Activated CD8-positive, alpha-beta memory T cell treated with anti-CD3 and anti-CD28 coated beads, Interleukin-2, amount 50 U/mL, for 48 hours (primary cell): ENCODE measurements at regions not wholly inside any gene's neighbourhood (a gene's known extent, or its start where the extent isn't known, plus 50 kb on each side); places are given as distances from the start of the nearest gene placed in this dataset.
"Not testable (repeated sequence)": the region's sequence is repeated elsewhere in the genome, so short reads cannot be mapped to it uniquely, and the experiment has no call there.

Experiments
- DNase-seq: peaks from one replicate; pipeline ENCODE4 v3.0.0-alpha.2; 2020

DNA sequence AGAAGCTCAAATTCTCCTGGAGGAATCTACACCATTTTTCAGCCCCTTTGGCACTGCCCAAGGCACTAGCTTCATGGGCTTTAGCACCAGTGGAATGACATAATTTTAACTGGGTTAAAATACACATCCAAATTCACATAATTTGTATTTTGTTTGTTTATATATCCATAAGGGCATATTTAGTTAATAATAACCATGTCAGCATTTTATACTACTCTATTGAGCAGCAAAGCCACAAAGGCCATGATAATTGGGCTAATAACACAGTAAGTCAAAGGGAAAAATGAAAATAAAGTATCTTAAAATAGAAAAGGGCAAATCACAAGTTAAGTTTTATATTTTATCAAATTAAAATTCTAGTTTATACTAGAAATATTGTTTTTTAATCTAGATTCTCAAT is 262.7 kb upstream of the TACR3 start:
- DNase-seq: no peak

GRCh38 chr4:103948244-103949018 is 228.6 kb upstream of the TACR3 start:
- no peak for DNase-seq

DNA sequence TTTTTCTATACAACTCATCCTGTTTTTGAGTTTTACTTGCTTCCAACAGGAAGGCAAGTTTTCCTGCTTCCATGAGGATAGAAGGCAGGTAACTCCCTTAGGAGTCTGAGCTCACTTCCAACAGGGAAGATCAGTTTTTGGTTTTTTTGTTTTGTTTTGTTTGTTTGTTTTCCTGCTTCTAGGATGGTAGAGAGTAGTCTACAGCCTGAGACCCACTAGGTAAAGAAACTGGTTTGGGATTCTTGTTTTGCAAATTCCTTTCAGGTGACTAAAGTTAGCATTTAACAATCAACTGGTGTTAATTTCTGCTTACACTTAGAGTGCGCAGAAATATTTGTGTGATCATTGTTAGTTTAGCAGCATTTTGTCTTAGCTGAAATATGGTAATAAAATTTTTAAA is 227.8 kb upstream of the TACR3 start:
- DNase-seq: no peak

DNA sequence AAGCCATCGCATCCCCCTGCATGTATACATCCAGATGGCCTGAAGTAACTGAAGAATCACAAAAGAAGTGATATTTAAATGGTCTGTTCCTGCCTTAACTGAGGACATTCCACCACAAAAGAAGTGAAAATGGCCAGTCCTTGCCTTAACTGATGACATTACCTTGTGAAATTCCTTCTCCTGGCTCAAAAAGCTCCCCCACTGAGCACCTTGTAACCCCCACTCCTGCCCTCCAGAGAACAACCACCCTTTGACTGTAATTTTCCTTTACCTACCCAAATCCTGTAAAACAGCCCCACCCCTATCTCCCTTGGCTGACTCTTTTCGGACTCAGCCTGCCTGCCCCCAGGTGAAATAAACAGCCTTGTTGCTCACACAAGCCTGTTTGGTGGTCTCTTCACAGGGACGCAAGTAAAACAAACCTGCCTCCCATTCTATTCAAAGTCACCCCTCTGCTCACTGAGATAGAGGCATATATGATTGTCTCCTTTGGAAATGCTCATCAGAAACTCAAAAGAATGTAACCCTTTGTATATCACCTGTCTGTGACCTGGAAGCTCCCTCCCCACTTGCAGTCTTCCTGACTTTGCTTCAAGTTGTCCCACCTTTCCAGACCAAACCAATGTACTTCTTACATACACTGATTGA is 227.0 kb upstream of the TACR3 start:
- not testable (repeated sequence) for DNase-seq

GRCh38 chr4:103938488-103938887 is 218.7 kb upstream of the TACR3 start:
- no peak for DNase-seq

- no peak for DNase-seq
Measured at GRCh38 chr4:103936653-103937145, 216.9 kb upstream of the TACR3 start.

DNA sequence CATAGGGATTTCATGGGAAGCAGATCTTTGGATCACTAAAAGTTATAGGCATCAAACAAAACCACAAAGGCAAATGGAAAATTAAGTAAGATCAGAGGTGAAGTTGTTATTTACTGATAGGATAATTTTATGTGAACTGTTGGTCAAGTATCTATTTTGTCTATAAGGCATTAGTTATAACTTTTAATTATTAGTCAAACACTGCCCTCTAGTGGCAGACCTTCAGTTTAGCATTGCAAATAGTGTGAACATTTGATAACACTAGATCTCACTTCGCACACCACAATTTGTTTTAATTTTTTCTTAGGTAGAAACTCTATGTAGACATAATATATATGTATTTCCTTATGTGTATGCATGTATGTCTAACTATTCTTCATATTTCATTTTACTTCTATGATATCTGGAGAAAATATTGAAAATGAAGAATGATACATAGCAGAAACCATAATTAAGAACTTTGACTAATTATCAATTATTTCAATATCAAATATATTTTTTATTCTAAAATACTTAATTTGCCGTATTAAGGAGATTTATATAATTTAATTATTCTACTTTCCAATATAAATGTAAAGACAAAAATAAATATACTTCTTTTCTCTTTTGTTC is 214.5 kb upstream of the TACR3 start:
- DNase-seq: no peak

DNA sequence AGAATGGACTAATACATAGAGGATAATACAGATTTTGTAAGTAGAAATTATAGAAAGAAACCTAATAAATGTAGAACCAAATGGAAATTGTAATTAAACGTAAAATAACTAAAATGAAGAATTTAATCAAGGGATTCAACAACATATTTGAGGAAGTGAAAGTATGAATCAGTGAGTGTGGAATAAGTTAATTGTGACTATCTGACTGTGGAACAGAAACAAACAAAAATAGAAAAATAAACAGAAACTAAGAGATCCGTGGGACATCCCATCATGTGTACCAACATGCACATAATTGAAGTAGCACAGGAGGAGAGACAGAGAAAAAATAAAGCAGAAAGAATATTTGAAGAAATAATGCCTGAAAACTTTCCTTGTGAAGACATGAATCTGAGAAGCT is 208.6 kb upstream of the TACR3 start:
- DNase-seq: no peak

DNA sequence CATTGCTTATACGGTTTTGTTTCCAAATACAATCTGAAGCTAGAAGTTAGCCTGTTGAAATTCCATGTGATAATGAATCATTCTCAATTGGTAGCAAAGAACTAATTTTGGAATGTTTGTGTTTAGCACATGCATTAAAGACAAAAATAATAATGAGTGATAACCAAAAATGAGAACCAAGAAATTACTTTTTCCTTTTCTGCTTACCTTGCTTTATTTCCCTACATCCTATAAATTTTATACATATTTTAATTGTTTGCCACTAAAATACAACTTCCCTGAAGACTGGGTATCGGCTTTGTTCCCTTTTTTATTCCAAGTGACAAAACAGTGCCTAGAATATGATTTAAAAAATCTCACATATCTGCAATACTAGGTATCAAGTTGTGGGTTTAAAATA is 203.8 kb upstream of the TACR3 start:
- no peak for DNase-seq

GRCh38 chr4:103918214-103918613 is 198.4 kb upstream of the TACR3 start:
- DNase-seq: no peak

GRCh38 chr4:103915224-103915869 is 195.6 kb upstream of the TACR3 start:
- no peak for DNase-seq

DNA sequence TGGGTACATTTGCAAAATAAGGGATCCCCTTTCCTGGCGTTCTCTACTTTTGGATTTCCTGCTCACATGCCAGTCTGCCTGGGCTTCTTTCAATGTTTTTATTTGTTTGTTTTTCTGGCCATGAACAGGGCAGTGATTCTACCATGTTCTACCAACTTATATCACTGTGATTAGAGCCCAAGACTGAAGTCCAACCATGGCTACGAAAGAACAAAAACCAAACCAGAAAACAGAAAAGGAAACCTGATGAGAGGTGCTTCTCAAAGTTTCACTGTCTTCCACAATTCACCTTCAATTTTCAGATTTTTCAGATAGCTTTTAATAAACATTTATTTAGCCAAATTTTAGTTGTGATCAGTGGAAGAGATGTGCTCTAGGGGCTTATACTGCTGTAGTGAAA is 187.6 kb upstream of the TACR3 start:
- DNase-seq: no peak

GRCh38 chr4:103904123-103904522 is 184.3 kb upstream of the TACR3 start:
- no peak for DNase-seq

DNA sequence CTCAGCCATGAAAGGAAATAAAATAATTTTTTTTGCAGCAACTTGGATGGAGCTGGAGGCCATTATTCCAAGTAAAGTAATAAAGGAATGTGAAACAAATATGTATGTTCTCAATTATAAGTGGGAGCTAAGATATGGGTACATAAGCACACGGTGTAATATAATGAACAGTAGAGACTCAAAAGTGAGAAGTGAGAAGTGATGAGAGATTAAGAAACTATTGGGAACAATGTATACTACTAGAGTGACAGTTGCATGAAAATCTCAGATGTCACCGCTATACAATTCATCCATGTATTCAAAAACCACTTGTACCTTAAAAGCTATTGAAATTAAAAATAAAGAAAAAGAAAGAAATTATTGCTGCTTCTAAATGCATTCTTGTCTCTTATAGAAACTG is 182.9 kb upstream of the TACR3 start:
- DNase-seq: no peak

GRCh38 chr4:103895876-103896465 is 176.2 kb upstream of the TACR3 start:
- DNase-seq: no peak

DNA sequence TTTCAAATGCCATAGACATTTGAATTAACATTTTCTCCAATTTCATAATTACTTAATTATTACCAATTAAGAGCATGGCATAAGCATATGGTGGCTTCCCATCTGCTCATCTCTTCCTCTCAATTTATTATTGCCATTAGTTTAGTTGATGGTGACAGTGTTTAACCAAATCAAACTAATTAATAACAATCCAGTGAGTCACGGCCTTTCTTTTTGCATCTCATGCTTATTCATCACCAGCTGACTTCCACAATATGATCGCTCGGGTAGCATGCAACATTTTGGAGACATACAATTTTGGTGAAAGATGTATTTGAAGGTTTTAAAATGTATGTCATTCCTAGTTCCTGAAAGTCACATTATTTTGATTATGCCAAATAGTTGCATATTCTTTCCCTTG is 172.8 kb upstream of the TACR3 start:
- DNase-seq: no peak

GRCh38 chr4:103887191-103887590 is 167.4 kb upstream of the TACR3 start:
- DNase-seq: no peak

- DNase-seq: no peak
Measured at GRCh38 chr4:103885152-103885551, 165.4 kb upstream of the TACR3 start.

DNA sequence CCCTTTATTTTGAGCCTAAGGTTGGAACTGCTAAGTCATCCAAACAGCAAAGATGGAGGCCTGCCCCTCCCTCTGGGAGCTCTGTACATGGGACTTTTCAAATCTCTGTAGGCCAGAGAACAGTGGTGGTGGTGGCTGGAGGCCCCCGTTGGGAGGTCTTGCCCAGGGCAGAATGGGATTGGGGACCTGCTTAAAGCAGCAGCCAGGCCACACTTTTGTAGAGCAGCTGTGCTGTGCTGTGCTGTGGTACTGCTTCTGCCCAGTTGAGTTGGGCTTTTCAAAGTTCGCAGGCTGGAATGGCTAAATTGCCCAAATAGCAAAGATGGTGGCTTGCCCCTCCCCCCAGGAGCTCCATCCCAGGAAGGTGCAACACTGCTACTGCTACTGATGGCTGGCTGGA is 147.5 kb upstream of the TACR3 start:
- no peak for DNase-seq

- DNase-seq: no peak
Measured at GRCh38 chr4:103853627-103854026, 133.8 kb upstream of the TACR3 start.

- no peak for DNase-seq
Measured at GRCh38 chr4:103853146-103853545, 133.4 kb upstream of the TACR3 start.

DNA sequence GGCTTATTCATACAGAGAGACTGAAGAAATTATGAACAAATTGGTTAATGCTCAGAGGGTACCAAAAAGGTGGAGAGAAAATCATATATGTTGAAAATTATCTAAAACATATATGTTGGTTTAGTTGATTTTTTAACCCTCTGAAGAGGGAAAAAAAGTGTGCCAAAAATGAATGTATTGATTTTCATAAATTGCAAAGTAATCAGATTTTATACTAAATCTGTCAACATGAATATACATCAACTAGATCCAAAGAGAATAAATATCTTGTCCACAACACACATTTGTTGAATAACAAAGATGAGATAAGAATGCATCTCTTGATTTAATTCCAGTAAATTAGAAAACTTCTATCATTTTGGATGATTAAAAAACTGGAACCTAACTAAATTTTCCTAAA is 125.3 kb upstream of the TACR3 start:
- DNase-seq: no peak

DNA sequence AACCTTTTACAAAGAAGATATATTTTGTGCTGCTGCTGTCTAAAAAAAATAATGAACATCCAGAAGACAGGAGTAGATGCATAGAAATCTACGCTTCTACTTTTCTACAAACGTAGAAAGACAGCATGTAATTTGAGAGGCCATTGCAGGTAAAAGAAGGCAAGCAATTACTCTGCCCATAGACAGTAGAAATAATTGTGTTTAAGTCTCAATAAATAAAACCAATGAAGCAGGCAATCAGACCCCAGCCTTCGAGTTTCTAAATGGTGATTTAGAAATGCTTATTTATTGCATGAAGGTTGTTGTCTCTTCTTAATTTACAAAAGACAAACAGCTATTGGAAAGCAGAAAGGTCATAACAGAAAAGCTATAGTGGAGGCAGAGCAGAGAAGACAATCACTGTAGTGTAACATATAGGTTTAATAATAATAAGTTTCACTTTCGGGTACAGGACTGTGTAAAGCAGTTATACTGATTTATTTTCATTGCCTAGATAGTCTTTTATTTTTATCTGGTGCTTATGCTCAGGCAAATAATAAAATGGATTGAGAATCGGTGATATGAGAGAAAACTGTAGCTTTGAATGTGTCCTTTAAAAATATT is 123.0 kb upstream of the TACR3 start:
- DNase-seq: no peak
